Prostate gland (tissue), 2 donors: ENCODE measurements at regions not wholly inside any gene's neighbourhood (a gene's known extent, or its start where the extent isn't known, plus 50 kb on each side); places are given as distances from the start of the nearest gene placed in this dataset.

Experiments used
- DNase-seq: peaks from one replicate; pipeline ENCODE4 v3.0.0-alpha.2; 2019; ENCODE audit warnings: low spot score
- H3K27ac ChIP-seq, 2 donors: fragments of 200-600 bp; sonication (generic); 2 replicates each; pipeline ENCODE4 v1.5.1; 2017 to 2019
- H3K27me3 ChIP-seq: fragments of 200-600 bp; sonication (generic); replicated peaks from 2 replicates; pipeline ENCODE4 v1.5.1; 2019; ENCODE audit not compliant: insufficient read depth
- H3K36me3 ChIP-seq, 2 donors: fragments of 200-600 bp; sonication (generic); 1 replicate in 1 of 2; 2 replicates in 1 of 2; pipeline versions ENCODE4 v1.5.1 to v1.8.1; 2017 to 2019
- H3K4me1 ChIP-seq: fragments of 200-600 bp; sonication (generic); replicated peaks from 2 replicates; pipeline ENCODE4 v1.5.1; 2019
- H3K4me3 ChIP-seq, 2 donors: fragments of 200-600 bp; sonication (generic); 2 replicates each; pipeline ENCODE4 v1.5.1; 2017 to 2019
- H3K9me3 ChIP-seq: fragments of 200-600 bp; sonication (generic); 2 replicates; pipeline ENCODE4 v1.5.1; 2017
- POLR2A ChIP-seq: fragments of 450-650 bp; IDR thresholded peaks from one replicate; pipeline ENCODE4 v1.6.1; 2016; ENCODE audit warnings: antibody characterized with exemption, mild to moderate bottlenecking
- POLR2AphosphoS5 ChIP-seq: sonication (generic); formaldehyde crosslinking; IDR thresholded peaks from one replicate; pipeline ENCODE4 v1.6.1; 2017; ENCODE audit warnings: antibody characterized with exemption
- WGBS: methylation state at CpG from one replicate; pipeline ENCODE4 v1.1.5; 2018; 5-methylcytosine and 5-hydroxymethylcytosine counted together
- intact Hi-C: fragments of 100-400 bp; cut with DNase I; formaldehyde crosslinking; loops from one replicate; pipeline ENCODE4 v1.14.2; 2022
- TF ChIP-seq, protein P1 (sequence below), 4 experiments: fragments of 200-600 bp in 2 of 4; fragments of 450-650 bp in 2 of 4; sonication (generic) in 2 of 4; IDR thresholded peaks; 1 replicate in 3 of 4; 2 replicates in 1 of 4; pipeline ENCODE4 v1.5.1; 2016 to 2019; ENCODE audit warnings: antibody characterized with exemption in 4 of 4, mild to moderate bottlenecking in 2 of 4, moderate library complexity in 2 of 4

DNA sequence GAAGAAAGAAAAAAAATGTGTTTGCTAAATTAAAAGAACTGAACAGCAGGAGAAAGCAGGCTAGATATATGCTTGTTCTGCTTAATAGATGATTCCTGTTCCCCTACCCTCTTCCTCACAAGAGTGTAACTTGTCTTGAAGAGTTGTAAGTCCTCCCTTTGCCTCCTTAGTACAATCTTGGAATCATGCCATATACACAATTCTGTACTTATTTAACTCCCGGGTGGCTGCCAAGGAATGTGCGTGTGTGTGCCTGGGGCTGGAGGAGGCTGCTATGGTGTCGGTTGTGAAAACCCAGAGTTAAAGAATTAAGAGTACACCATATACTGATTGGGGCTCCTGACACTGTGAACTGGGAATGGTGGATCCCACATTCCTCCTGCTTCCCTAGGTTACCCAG, 194.2 kb downstream of the SIPA1L2 start:
- H3K36me3 ChIP-seq = no peaks in the 10 kb centered on the region
- no peak for TF ChIP-seq POLR2A
- TF ChIP-seq, protein P1, sequence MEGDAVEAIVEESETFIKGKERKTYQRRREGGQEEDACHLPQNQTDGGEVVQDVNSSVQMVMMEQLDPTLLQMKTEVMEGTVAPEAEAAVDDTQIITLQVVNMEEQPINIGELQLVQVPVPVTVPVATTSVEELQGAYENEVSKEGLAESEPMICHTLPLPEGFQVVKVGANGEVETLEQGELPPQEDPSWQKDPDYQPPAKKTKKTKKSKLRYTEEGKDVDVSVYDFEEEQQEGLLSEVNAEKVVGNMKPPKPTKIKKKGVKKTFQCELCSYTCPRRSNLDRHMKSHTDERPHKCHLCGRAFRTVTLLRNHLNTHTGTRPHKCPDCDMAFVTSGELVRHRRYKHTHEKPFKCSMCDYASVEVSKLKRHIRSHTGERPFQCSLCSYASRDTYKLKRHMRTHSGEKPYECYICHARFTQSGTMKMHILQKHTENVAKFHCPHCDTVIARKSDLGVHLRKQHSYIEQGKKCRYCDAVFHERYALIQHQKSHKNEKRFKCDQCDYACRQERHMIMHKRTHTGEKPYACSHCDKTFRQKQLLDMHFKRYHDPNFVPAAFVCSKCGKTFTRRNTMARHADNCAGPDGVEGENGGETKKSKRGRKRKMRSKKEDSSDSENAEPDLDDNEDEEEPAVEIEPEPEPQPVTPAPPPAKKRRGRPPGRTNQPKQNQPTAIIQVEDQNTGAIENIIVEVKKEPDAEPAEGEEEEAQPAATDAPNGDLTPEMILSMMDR (IDR thresholded peaks at IDR 0.05) = no peak
- TF ChIP-seq POLR2AphosphoS5 = no peak
- no peak for DNase-seq
- H3K4me1 ChIP-seq = no peaks in the 10 kb centered on the region
- H3K4me3 ChIP-seq = no peak overlapping the region
- intact Hi-C loops = no loop called here
- WGBS = 11% methylated on average over 3 of the region's 3 CpGs
- no peaks in the 10 kb centered on the region for H3K27me3 ChIP-seq
- H3K27ac ChIP-seq = no peak overlapping the region
- no peaks in the 10 kb centered on the region for H3K9me3 ChIP-seq

DNA sequence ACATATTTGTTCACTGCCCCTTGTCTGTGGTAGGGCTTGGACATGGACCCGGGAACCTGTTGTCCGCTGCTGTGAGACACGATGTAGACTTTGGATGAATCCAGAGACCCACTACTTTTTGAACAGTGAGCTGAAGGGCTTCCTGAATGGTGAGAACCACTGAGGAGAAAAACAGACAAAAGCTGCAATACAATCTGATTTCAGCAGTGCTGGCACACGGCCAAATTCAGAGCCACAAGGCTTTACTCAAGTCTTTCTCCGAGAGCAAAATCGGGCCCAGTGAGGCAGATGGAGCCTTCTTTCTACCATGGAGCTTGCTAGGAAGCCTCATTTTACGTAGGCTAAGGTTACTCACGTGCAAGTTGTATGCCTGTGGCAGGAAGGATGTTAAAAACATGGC, 197.6 kb downstream of the SIPA1L2 start:
- WGBS = 71% methylated on average over 8 of the region's 8 CpGs
- DNase-seq = no peak
- intact Hi-C loops = no loop called here
- Histone ChIP-seq H3K36me3 (no peaks in the 10 kb centered on the region), H3K4me3 (no peak overlapping the region), H3K27me3 (no peaks in the 10 kb centered on the region), H3K27ac (no peak overlapping the region), H3K4me1 (no peaks in the 10 kb centered on the region), H3K9me3 (no peaks in the 10 kb centered on the region)
- no peak for TF ChIP-seq POLR2AphosphoS5
- TF ChIP-seq POLR2A = no peak
- TF ChIP-seq, protein P1 (IDR thresholded peaks at IDR 0.05) = no peak

DNA sequence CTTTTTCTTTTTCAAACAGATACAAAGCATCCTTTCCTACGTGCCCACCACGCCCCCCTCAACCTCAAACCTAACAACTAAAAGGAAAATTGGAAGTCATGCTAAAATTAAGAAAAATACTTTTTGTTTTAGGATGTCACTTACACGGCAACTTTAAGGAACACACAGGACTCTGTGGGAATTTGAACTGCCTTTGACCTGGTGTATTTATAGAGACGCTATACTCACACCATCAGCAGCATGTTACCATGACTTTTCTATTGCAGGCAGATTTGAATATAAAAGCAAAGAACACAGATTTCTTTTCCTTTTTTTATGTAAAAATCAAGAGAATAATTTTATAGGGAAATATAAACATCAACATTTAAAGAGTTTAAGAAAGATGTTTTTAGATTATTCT, 198.2 kb downstream of the SIPA1L2 start:
- Histone ChIP-seq H3K27me3 (no peaks in the 10 kb centered on the region), H3K9me3 (no peaks in the 10 kb centered on the region), H3K4me1 (no peaks in the 10 kb centered on the region), H3K27ac (no peak overlapping the region), H3K36me3 (no peaks in the 10 kb centered on the region), H3K4me3 (no peak overlapping the region)
- intact Hi-C loops = no loop called here
- WGBS = 76% methylated on average over 4 of the region's 4 CpGs
- DNase-seq = no peak
- TF ChIP-seq, protein P1 (IDR thresholded peaks at IDR 0.05) = no peak
- no peak for TF ChIP-seq POLR2A
- no peak for TF ChIP-seq POLR2AphosphoS5

DNA sequence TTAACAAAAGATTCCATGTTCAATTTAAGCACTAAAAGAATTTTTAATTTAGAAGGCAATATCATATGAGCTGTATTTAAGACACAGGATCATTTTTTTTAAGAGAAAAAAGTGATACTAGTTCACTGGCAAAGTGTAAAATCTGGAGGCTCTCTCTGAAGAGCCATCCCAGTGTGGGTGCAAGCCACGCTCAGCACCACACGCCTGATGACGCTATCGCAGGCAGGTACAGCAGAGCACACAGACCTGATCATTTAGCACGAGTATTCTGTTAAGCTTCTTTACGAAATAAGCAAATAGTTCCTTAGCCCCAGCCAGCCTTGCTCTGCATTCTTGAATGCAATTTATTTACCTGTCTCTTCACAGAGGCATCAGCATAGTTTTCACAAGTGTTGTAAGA, 198.6 kb downstream of the SIPA1L2 start:
- no peaks in the 10 kb centered on the region for H3K9me3 ChIP-seq
- H3K27me3 ChIP-seq = no peaks in the 10 kb centered on the region
- TF ChIP-seq, protein P1 (IDR thresholded peaks at IDR 0.05) = no peak
- TF ChIP-seq POLR2A (no peak), POLR2AphosphoS5 (no peak)
- H3K36me3 ChIP-seq = no peaks in the 10 kb centered on the region
- no peak overlapping the region for H3K27ac ChIP-seq
- DNase-seq = no peak
- no peak overlapping the region for H3K4me3 ChIP-seq
- no peaks in the 10 kb centered on the region for H3K4me1 ChIP-seq
- intact Hi-C loops = no loop called here
- 89% methylated on average over 6 of the region's 6 CpGs for WGBS

DNA sequence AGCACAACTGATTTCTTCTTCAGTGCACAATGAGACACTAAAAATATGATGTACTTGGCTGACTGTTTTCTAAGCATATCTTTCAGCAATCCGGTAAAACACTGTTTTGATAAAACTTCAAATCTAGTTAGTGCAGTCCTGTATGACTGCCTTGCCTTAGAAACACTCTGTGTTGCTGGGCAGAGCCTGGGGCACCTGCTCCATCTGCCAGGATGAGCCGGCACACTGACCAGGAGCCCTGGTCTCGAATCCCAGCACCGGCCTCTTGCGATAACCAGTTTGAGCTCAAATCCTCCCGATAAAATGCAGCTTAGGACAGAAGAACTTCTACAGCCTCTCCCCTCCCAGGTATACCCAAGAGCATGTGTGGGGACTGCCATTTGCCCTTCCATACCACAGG, 199.5 kb downstream of the SIPA1L2 start:
- no peak overlapping the region for H3K27ac ChIP-seq
- no peaks in the 10 kb centered on the region for H3K9me3 ChIP-seq
- H3K36me3 ChIP-seq = no peaks in the 10 kb centered on the region
- no peak for DNase-seq
- 91% methylated on average over 6 of the region's 6 CpGs for WGBS
- intact Hi-C loops = no loop called here
- no peak overlapping the region for H3K4me3 ChIP-seq
- TF ChIP-seq POLR2AphosphoS5 (no peak), POLR2A (no peak)
- TF ChIP-seq, protein P1 (IDR thresholded peaks at IDR 0.05) = no peak
- H3K4me1 ChIP-seq = no peaks in the 10 kb centered on the region
- no peaks in the 10 kb centered on the region for H3K27me3 ChIP-seq
